ENCODE measurements at regions not wholly inside any gene's neighbourhood (a gene's known extent, or its start where the extent isn't known, plus 50 kb on each side); places are given as distances from the start of the nearest gene placed in this dataset.
A peak's percentile ranks its signal among the peaks of the same experiment; 100 is the strongest.

GRCh38 chr9:1235650-1236049, 185.5 kb downstream of the DMRT2 start:
- Histone ChIP-seq H3K27me3 (ENCODE audit: control insufficient read depth, insufficient read depth, low read length) (no peaks in the 10 kb centered on the region), H3K4me3 (ENCODE audit: low read depth, low read length) (no peak overlapping the region), H3K36me3 (ENCODE audit: control insufficient read depth, insufficient read depth, low read length) (no peaks in the 10 kb centered on the region)
- DNase-seq (ENCODE audit: low read depth), result no peak
- FAIRE-seq, result no peak
- TF ChIP-seq CTCF (IDR thresholded peaks at IDR 0.05; ENCODE audit: insufficient read depth, low read length, severe bottlenecking), result no peak

- no peak for TF ChIP-seq CTCF (IDR thresholded peaks at IDR 0.05; ENCODE audit: insufficient read depth, low read length, severe bottlenecking)
Measured at GRCh38 chr9:1236061-1236460, 185.9 kb downstream of the DMRT2 start.

GRCh38 chr9:1238407-1238806, 188.2 kb downstream of the DMRT2 start:
- FAIRE-seq, result peak; percentile 68
- peak; percentile 82 for DNase-seq (ENCODE audit: low read depth)

More at GRCh38 chr9:1236061-1236460, 185.9 kb downstream of the DMRT2 start:
- Histone ChIP-seq H3K4me3 (ENCODE audit: low read depth, low read length) (no peak overlapping the region), H3K27me3 (ENCODE audit: control insufficient read depth, insufficient read depth, low read length) (no peaks in the 10 kb centered on the region), H3K36me3 (ENCODE audit: control insufficient read depth, insufficient read depth, low read length) (no peaks in the 10 kb centered on the region)
- FAIRE-seq (no peak), DNase-seq (ENCODE audit: low read depth) (no peak)

DNA sequence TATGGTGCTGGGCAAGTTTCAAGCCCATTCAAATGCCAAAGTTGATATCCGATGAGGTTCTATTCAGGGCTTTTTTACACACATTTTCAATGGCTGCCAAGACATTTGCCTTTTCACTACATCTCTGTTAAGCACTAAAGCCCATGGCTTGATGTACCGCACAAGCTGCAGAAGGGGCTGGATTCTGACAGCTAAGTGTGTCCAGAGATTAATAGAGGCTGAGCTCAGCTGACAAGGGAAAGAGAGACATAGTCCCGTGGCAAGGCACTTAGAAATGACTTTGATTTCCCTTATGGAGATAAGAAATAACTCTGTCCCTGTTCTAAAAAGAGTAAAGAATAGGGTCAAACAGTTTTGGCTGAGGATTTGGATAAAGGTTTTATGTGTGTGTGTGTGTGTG, 198.6 kb downstream of the DMRT2 start:
- Histone ChIP-seq H3K27me3 (ENCODE audit: control insufficient read depth, insufficient read depth, low read length) (no peaks in the 10 kb centered on the region), H3K4me3 (ENCODE audit: low read depth, low read length) (no peak overlapping the region), H3K36me3 (ENCODE audit: control insufficient read depth, insufficient read depth, low read length) (no peaks in the 10 kb centered on the region)
- TF ChIP-seq CTCF (IDR thresholded peaks at IDR 0.05; ENCODE audit: insufficient read depth, low read length, severe bottlenecking), result no peak
- DNase-seq (ENCODE audit: low read depth) (no peak), FAIRE-seq (no peak)

More at GRCh38 chr9:1238407-1238806, 188.2 kb downstream of the DMRT2 start:
- no peak overlapping the region for H3K4me3 ChIP-seq (ENCODE audit: low read depth, low read length)
- no peak for TF ChIP-seq CTCF (IDR thresholded peaks at IDR 0.05; ENCODE audit: insufficient read depth, low read length, severe bottlenecking)
- no peaks in the 10 kb centered on the region for H3K27me3 ChIP-seq (ENCODE audit: control insufficient read depth, insufficient read depth, low read length)
- no peaks in the 10 kb centered on the region for H3K36me3 ChIP-seq (ENCODE audit: control insufficient read depth, insufficient read depth, low read length)

DNA sequence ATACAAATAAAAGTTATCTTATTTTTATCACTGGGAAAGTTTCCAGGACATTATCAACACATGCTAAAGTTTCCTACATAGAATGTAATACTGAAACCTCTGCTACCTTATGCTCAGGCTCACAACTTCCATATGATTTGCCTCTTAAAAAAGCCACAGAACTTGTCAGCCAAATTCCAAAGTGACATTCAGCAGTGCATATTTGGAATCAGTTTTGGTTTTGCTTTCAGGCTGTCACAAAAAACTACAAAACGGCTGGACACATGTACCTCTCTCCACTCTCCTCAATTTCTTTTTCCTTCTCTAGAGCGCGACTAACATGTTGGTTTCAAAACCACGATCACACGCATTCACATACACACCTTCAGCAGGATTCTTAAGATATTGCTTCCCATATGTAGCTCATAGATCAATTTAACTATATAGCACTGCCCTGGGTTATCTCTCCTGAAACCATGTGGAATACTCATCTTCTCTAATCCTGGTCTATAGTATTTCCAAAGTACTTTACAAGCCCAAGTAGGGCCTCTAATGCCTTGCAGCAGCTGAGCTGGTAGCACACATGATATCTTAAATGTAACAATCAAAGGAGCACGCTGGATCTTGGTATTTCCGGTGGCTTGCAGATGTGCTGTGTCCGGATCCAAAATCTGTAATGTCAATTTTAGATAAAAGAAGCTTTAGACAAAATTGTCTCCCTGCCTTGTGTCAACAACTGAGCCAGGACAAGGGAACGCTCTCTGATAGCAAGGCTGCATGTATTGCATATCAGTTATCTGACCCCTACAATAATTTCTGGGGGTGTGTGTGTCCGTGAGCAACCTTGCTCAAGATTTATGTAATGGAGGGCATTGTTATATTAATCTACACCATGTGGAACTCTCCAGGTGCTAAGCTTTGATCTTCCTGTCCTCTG, 203.2 kb downstream of the DMRT2 start:
- DNase-seq (ENCODE audit: low read depth), result no peak
- no peak for FAIRE-seq
- TF ChIP-seq CTCF (IDR thresholded peaks at IDR 0.05; ENCODE audit: insufficient read depth, low read length, severe bottlenecking), result no peak
- Histone ChIP-seq H3K36me3 (ENCODE audit: control insufficient read depth, insufficient read depth, low read length) (no peaks in the 10 kb centered on the region), H3K27me3 (ENCODE audit: control insufficient read depth, insufficient read depth, low read length) (no peaks in the 10 kb centered on the region), H3K4me3 (ENCODE audit: low read depth, low read length) (no peak overlapping the region)
